Lower leg skin (tissue), 3 donors: ENCODE measurements at regions not wholly inside any gene's neighbourhood (a gene's known extent, or its start where the extent isn't known, plus 50 kb on each side); places are given as distances from the start of the nearest gene placed in this dataset.

Experiments
- POLR2A ChIP-seq, 2 donors: fragments of 450-650 bp; IDR thresholded peaks; one replicate each; pipeline ENCODE4 v1.6.1; 2016 to 2017; ENCODE audit warnings: antibody characterized with exemption in 2 of 2, mild to moderate bottlenecking in 1 of 2, moderate library complexity in 1 of 2
- TF ChIP-seq, protein P1 (sequence below), 3 donors: fragments of 450-650 bp; IDR thresholded peaks; one replicate each; pipeline ENCODE4 v1.5.1; 2016; ENCODE audit warnings: antibody characterized with exemption in 3 of 3, mild to moderate bottlenecking in 3 of 3, moderate library complexity in 2 of 3

- TF ChIP-seq, protein P1, sequence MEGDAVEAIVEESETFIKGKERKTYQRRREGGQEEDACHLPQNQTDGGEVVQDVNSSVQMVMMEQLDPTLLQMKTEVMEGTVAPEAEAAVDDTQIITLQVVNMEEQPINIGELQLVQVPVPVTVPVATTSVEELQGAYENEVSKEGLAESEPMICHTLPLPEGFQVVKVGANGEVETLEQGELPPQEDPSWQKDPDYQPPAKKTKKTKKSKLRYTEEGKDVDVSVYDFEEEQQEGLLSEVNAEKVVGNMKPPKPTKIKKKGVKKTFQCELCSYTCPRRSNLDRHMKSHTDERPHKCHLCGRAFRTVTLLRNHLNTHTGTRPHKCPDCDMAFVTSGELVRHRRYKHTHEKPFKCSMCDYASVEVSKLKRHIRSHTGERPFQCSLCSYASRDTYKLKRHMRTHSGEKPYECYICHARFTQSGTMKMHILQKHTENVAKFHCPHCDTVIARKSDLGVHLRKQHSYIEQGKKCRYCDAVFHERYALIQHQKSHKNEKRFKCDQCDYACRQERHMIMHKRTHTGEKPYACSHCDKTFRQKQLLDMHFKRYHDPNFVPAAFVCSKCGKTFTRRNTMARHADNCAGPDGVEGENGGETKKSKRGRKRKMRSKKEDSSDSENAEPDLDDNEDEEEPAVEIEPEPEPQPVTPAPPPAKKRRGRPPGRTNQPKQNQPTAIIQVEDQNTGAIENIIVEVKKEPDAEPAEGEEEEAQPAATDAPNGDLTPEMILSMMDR (IDR thresholded peaks at IDR 0.05): no peak
- no peak for TF ChIP-seq POLR2A (IDR thresholded peaks at IDR 0.05)
These were observed 73.6 kb upstream of the NHSL1 start for GRCh38 chr6:138572885-138573284.
